ENCODE measurements at regions not wholly inside any gene's neighbourhood (a gene's known extent, or its start where the extent isn't known, plus 50 kb on each side); places are given as distances from the start of the nearest gene placed in this dataset.

DNA sequence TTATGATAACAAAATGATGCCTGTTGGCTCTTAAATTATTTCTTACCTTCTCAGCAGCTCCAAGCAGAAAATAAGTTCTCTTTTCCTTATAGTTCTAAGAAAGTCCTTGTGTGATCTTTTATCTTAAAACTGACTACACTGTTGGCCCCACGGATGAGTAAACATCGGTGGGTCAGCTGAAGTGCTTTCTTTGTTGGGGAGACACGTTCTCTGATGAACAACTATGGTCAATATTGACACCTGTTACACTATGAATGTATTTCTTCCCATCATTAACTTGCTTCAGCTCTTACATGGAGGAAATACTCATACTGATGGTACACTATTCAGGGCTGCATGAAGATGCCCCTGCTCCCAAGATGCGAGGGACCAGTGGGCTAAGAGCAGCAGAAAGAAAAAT is 110.8 kb upstream of the EEA1 start:
- TF ChIP-seq GATA3 (IDR thresholded peaks at IDR 0.05; ENCODE audit: low read depth, low read length): no peak
- no peak for TF ChIP-seq GATA2 (IDR thresholded peaks at IDR 0.05; ENCODE audit: low read depth, low read length)

Data from SH-SY5Y (cell line).